ENCODE measurements at regions not wholly inside any gene's neighbourhood (a gene's known extent, or its start where the extent isn't known, plus 50 kb on each side); places are given as distances from the start of the nearest gene placed in this dataset.

DNA sequence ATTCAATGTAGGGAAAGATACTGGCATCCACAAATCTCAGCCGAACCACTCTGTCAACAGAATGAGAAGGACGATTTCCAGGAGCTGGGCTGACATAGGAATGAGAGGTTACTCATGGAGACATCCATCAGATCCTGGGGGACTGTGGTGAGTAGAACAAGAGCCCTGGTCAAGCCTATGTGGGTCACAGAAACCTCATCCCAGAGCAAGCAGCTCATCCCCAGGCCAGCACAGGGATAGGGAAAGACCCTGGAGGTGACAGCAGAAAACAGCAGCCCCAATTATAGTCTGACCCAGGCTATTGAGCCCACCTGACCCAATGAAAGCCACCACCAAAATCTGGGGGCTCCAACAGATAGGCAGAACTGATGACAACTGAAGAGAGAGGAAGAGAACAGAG, 128.0 kb upstream of the SERPIND1 start:
- TF ChIP-seq, protein P1, sequence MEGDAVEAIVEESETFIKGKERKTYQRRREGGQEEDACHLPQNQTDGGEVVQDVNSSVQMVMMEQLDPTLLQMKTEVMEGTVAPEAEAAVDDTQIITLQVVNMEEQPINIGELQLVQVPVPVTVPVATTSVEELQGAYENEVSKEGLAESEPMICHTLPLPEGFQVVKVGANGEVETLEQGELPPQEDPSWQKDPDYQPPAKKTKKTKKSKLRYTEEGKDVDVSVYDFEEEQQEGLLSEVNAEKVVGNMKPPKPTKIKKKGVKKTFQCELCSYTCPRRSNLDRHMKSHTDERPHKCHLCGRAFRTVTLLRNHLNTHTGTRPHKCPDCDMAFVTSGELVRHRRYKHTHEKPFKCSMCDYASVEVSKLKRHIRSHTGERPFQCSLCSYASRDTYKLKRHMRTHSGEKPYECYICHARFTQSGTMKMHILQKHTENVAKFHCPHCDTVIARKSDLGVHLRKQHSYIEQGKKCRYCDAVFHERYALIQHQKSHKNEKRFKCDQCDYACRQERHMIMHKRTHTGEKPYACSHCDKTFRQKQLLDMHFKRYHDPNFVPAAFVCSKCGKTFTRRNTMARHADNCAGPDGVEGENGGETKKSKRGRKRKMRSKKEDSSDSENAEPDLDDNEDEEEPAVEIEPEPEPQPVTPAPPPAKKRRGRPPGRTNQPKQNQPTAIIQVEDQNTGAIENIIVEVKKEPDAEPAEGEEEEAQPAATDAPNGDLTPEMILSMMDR (conservative IDR thresholded peaks at IDR 0.05; ENCODE audit: low read depth, low read length): no peak
- TF ChIP-seq RCOR1 (IDR thresholded peaks at IDR 0.05; ENCODE audit: insufficient replicate concordance, low read length) (no peak), RFX5 (IDR thresholded peaks at IDR 0.05; ENCODE audit: low read depth, low read length) (no peak), MAZ (IDR thresholded peaks at IDR 0.05; ENCODE audit: borderline replicate concordance, low read depth, low read length) (no peak), NFE2L2 (IDR thresholded peaks at IDR 0.05; ENCODE audit: low read depth, low read length) (no peak), FOS (IDR thresholded peaks at IDR 0.05; ENCODE audit: low read depth, low read length) (no peak), CHD1 (IDR thresholded peaks at IDR 0.05; ENCODE audit: low read depth, low read length) (no peak), POLR2A (IDR thresholded peaks at IDR 0.05; ENCODE audit: low read depth, low read length) (no peak)
- TF ChIP-seq, protein P2, sequence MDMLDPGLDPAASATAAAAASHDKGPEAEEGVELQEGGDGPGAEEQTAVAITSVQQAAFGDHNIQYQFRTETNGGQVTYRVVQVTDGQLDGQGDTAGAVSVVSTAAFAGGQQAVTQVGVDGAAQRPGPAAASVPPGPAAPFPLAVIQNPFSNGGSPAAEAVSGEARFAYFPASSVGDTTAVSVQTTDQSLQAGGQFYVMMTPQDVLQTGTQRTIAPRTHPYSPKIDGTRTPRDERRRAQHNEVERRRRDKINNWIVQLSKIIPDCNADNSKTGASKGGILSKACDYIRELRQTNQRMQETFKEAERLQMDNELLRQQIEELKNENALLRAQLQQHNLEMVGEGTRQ (IDR thresholded peaks at IDR 0.05; ENCODE audit: low read depth, low read length): no peak
